ENCODE measurements at regions not wholly inside any gene's neighbourhood (a gene's known extent, or its start where the extent isn't known, plus 50 kb on each side); places are given as distances from the start of the nearest gene placed in this dataset.

GRCh38 chr1:193513032-193513431 lies 326.6 kb upstream of the B3GALT2 start:
- no peak overlapping the region for H3K4me3 ChIP-seq (ENCODE audit: control insufficient read depth, low read depth, low read length)
- DNase-seq (ENCODE audit: low read depth), result no peak
- no peak for TF ChIP-seq CTCF (IDR thresholded peaks at IDR 0.05; ENCODE audit: control insufficient read depth, insufficient read depth, low read depth, low read length, missing control alignments)

GRCh38 chr1:193504920-193505319 lies 318.5 kb upstream of the B3GALT2 start:
- no peak for DNase-seq (ENCODE audit: low read depth)
- no peak overlapping the region for H3K4me3 ChIP-seq (ENCODE audit: control insufficient read depth, low read depth, low read length)
- TF ChIP-seq CTCF (IDR thresholded peaks at IDR 0.05; ENCODE audit: control insufficient read depth, insufficient read depth, low read depth, low read length, missing control alignments), result no peak

GRCh38 chr1:193498088-193498655 lies 311.8 kb upstream of the B3GALT2 start:
- TF ChIP-seq CTCF (IDR thresholded peaks at IDR 0.05; ENCODE audit: control insufficient read depth, insufficient read depth, low read depth, low read length, missing control alignments), result no peak
- DNase-seq (ENCODE audit: low read depth), result no peak
- no peak overlapping the region for H3K4me3 ChIP-seq (ENCODE audit: control insufficient read depth, low read depth, low read length)

- DNase-seq (ENCODE audit: low read depth), result no peak
- no peak overlapping the region for H3K4me3 ChIP-seq (ENCODE audit: control insufficient read depth, low read depth, low read length)
- TF ChIP-seq CTCF (IDR thresholded peaks at IDR 0.05; ENCODE audit: control insufficient read depth, insufficient read depth, low read depth, low read length, missing control alignments), result no peak
Observed at GRCh38 chr1:193494368-193494767, 308.0 kb upstream of the B3GALT2 start.

- TF ChIP-seq CTCF (IDR thresholded peaks at IDR 0.05; ENCODE audit: control insufficient read depth, insufficient read depth, low read depth, low read length, missing control alignments), result no peak
- DNase-seq (ENCODE audit: low read depth), result no peak
- no peak overlapping the region for H3K4me3 ChIP-seq (ENCODE audit: control insufficient read depth, low read depth, low read length)
Observed at GRCh38 chr1:193489191-193489590, 302.8 kb upstream of the B3GALT2 start.

GRCh38 chr1:193487722-193488121 lies 301.3 kb upstream of the B3GALT2 start:
- TF ChIP-seq CTCF (IDR thresholded peaks at IDR 0.05; ENCODE audit: control insufficient read depth, insufficient read depth, low read depth, low read length, missing control alignments), result no peak
- no peak for DNase-seq (ENCODE audit: low read depth)

More at GRCh38 chr1:193487722-193488121, 301.3 kb upstream of the B3GALT2 start:
- no peak overlapping the region for H3K4me3 ChIP-seq (ENCODE audit: control insufficient read depth, low read depth, low read length)

Measured in AG09309 (cell line).